ENCODE measurements at regions not wholly inside any gene's neighbourhood (a gene's known extent, or its start where the extent isn't known, plus 50 kb on each side); places are given as distances from the start of the nearest gene placed in this dataset.

GRCh38 chr15:39397883-39398282 is 183.0 kb upstream of the THBS1 start:
- no peak overlapping the region for H2AFZ ChIP-seq (ENCODE audit: low read length)
- no peak overlapping the region for H3K4me2 ChIP-seq (ENCODE audit: low read length)
- CTCF ChIA-PET (ENCODE audit: unreplicated experiment): no interaction called here
- intact Hi-C loops (cut with micrococcal nuclease; ENCODE audit: unreplicated experiment): no loop called here
- no peak for DNase-seq (ENCODE audit: low spot score)
- TF ChIP-seq EZH2phosphoT487 (IDR thresholded peaks at IDR 0.05; ENCODE audit: borderline replicate concordance, low read depth, low read length) (no peak), CTCF (conservative IDR thresholded peaks at IDR 0.05; ENCODE audit: low read length) (no peak)
- no TSS peak for BruUV-seq (replicated peaks)
- POLR2A ChIA-PET: interaction anchor here (0.7 to 1.3 kb wide), 2 partner anchors 10 to 170 kb away, joined by 5 to 7 read pairs; no protein-coding TSS in a partner anchor
- H4K20me1 ChIP-seq (ENCODE audit: insufficient read depth, low read length): no peaks in the 10 kb centered on the region
- H3K4me3 ChIP-seq (ENCODE audit: low read depth, low read length, poor library complexity, severe bottlenecking): no peak overlapping the region
- no peaks in the 10 kb centered on the region for H3K9me3 ChIP-seq (ENCODE audit: low read length)
- H3K4me1 ChIP-seq (ENCODE audit: insufficient read depth, low read length, poor library complexity, severe bottlenecking): no peaks in the 10 kb centered on the region
- no peaks in the 10 kb centered on the region for H3K9me2 ChIP-seq (ENCODE audit: insufficient read depth, low read length)
- H3K79me2 ChIP-seq (ENCODE audit: insufficient read depth, low read depth, low read length): no peaks in the 10 kb centered on the region
- H3K36me3 ChIP-seq (ENCODE audit: insufficient read depth, low read length): no peaks in the 10 kb centered on the region
- no peak overlapping the region for H3K27ac ChIP-seq (ENCODE audit: low read depth, low read length, poor library complexity, severe bottlenecking)

- no peak overlapping the region for H3K4me2 ChIP-seq (ENCODE audit: low read length)
- POLR2A ChIA-PET: no interaction called here
- H3K4me3 ChIP-seq (ENCODE audit: low read depth, low read length, poor library complexity, severe bottlenecking): no peak overlapping the region
- H4K20me1 ChIP-seq (ENCODE audit: insufficient read depth, low read length): no peaks in the 10 kb centered on the region
- H3K27ac ChIP-seq (ENCODE audit: low read depth, low read length, poor library complexity, severe bottlenecking): no peak overlapping the region
- TF ChIP-seq EZH2phosphoT487 (IDR thresholded peaks at IDR 0.05; ENCODE audit: borderline replicate concordance, low read depth, low read length) (no peak), CTCF (conservative IDR thresholded peaks at IDR 0.05; ENCODE audit: low read length) (no peak)
- H3K79me2 ChIP-seq (ENCODE audit: insufficient read depth, low read depth, low read length): no peaks in the 10 kb centered on the region
- intact Hi-C loops (cut with micrococcal nuclease; ENCODE audit: unreplicated experiment): no loop called here
- H3K36me3 ChIP-seq (ENCODE audit: insufficient read depth, low read length): no peaks in the 10 kb centered on the region
- BruUV-seq (replicated peaks): no TSS peak
- no peaks in the 10 kb centered on the region for H3K9me3 ChIP-seq (ENCODE audit: low read length)
- no peaks in the 10 kb centered on the region for H3K9me2 ChIP-seq (ENCODE audit: insufficient read depth, low read length)
- no peaks in the 10 kb centered on the region for H3K4me1 ChIP-seq (ENCODE audit: insufficient read depth, low read length, poor library complexity, severe bottlenecking)
- no peak overlapping the region for H2AFZ ChIP-seq (ENCODE audit: low read length)
- no peak for DNase-seq (ENCODE audit: low spot score)
- CTCF ChIA-PET (ENCODE audit: unreplicated experiment): no interaction called here
Observed at GRCh38 chr15:39399600-39399999, 181.3 kb upstream of the THBS1 start.

GRCh38 chr15:39400002-39400401 is 180.9 kb upstream of the THBS1 start:
- BruUV-seq (replicated peaks): no TSS peak
- H4K20me1 ChIP-seq (ENCODE audit: insufficient read depth, low read length): no peaks in the 10 kb centered on the region
- H3K9me2 ChIP-seq (ENCODE audit: insufficient read depth, low read length): no peaks in the 10 kb centered on the region
- DNase-seq (ENCODE audit: low spot score): no peak
- no peaks in the 10 kb centered on the region for H3K9me3 ChIP-seq (ENCODE audit: low read length)
- ChIA-PET CTCF (ENCODE audit: unreplicated experiment) (no interaction called here), POLR2A (no interaction called here)
- no peak overlapping the region for H3K27ac ChIP-seq (ENCODE audit: low read depth, low read length, poor library complexity, severe bottlenecking)
- no peak for TF ChIP-seq CTCF (conservative IDR thresholded peaks at IDR 0.05; ENCODE audit: low read length)
- no peak for TF ChIP-seq EZH2phosphoT487 (IDR thresholded peaks at IDR 0.05; ENCODE audit: borderline replicate concordance, low read depth, low read length)
- H3K4me2 ChIP-seq (ENCODE audit: low read length): no peak overlapping the region
- H3K79me2 ChIP-seq (ENCODE audit: insufficient read depth, low read depth, low read length): no peaks in the 10 kb centered on the region
- intact Hi-C loops (cut with micrococcal nuclease; ENCODE audit: unreplicated experiment): no loop called here
- no peaks in the 10 kb centered on the region for H3K36me3 ChIP-seq (ENCODE audit: insufficient read depth, low read length)
- H2AFZ ChIP-seq (ENCODE audit: low read length): no peak overlapping the region
- no peaks in the 10 kb centered on the region for H3K4me1 ChIP-seq (ENCODE audit: insufficient read depth, low read length, poor library complexity, severe bottlenecking)
- H3K4me3 ChIP-seq (ENCODE audit: low read depth, low read length, poor library complexity, severe bottlenecking): no peak overlapping the region

Data from OCI-LY7 (cell line).